Loucy (cell line): ENCODE measurements at regions not wholly inside any gene's neighbourhood (a gene's known extent, or its start where the extent isn't known, plus 50 kb on each side); places are given as distances from the start of the nearest gene placed in this dataset.

Experiments used
- H2AFZ ChIP-seq: fragments of 200-600 bp; sonication (generic); 2 replicates; pipeline ENCODE4 v1.6.0; 2016; ENCODE audit warnings: antibody characterized with exemption, mild to moderate bottlenecking, low read length, moderate library complexity
- H3F3A ChIP-seq: fragments of 200-600 bp; 2 replicates; pipeline ENCODE4 v1.6.0; 2016; ENCODE audit warnings: antibody characterized with exemption, low read depth, mild to moderate bottlenecking
- H3K27me3 ChIP-seq: fragments of 200-600 bp; sonication (generic); 2 replicates; pipeline ENCODE4 v1.6.1; 2014; ENCODE audit warnings: low read length, mild to moderate bottlenecking; ENCODE audit not compliant: insufficient read depth, poor library complexity, severe bottlenecking
- H3K36me3 ChIP-seq: fragments of 200-600 bp; sonication (generic); 2 replicates; pipeline ENCODE4 v1.6.1; 2016; ENCODE audit warnings: low read length; ENCODE audit not compliant: insufficient read depth
- H3K4me1 ChIP-seq: fragments of 200-600 bp; sonication (generic); 2 replicates; pipeline ENCODE4 v1.5.1; 2014; ENCODE audit warnings: low read length, mild to moderate bottlenecking; ENCODE audit not compliant: insufficient read depth, poor library complexity, severe bottlenecking
- H3K4me2 ChIP-seq: fragments of 200-600 bp; sonication (generic); 2 replicates; pipeline ENCODE4 v1.6.0; 2014; ENCODE audit warnings: antibody characterized with exemption, low read length, low read depth, mild to moderate bottlenecking; ENCODE audit not compliant: poor library complexity, severe bottlenecking
- H3K4me3 ChIP-seq: fragments of 200-600 bp; sonication (generic); 2 replicates; pipeline ENCODE4 v1.5.1; 2014; ENCODE audit warnings: low read length, mild to moderate bottlenecking, mixed read lengths; ENCODE audit not compliant: poor library complexity, severe bottlenecking
- H3K79me2 ChIP-seq: fragments of 200-600 bp; sonication (generic); 2 replicates; pipeline ENCODE4 v1.6.1; 2014; ENCODE audit warnings: low read length; ENCODE audit not compliant: insufficient read depth
- H3K9ac ChIP-seq: fragments of 200-600 bp; sonication (generic); 2 replicates; pipeline ENCODE4 v1.6.0; 2014; ENCODE audit warnings: mild to moderate bottlenecking, low read depth, low read length, moderate library complexity; ENCODE audit not compliant: poor library complexity, severe bottlenecking
- H3K9me2 ChIP-seq: fragments of 200-600 bp; sonication (generic); replicated peaks from 2 replicates; pipeline ENCODE4 v1.6.1; 2016; ENCODE audit warnings: low read depth, low read length, mixed read lengths
- H3K9me3 ChIP-seq: fragments of 200-600 bp; sonication (generic); 2 replicates; pipeline ENCODE4 v1.6.1; 2014; ENCODE audit warnings: mild to moderate bottlenecking, antibody characterized with exemption, low read length, low read depth; ENCODE audit not compliant: insufficient read depth
- H4K20me1 ChIP-seq: fragments of 200-600 bp; sonication (generic); 2 replicates; pipeline ENCODE4 v1.6.0; 2014; ENCODE audit warnings: antibody characterized with exemption, low read length, mild to moderate bottlenecking; ENCODE audit not compliant: insufficient read depth, poor library complexity, severe bottlenecking
- EZH2phosphoT487 ChIP-seq: fragments of 200-600 bp; IDR thresholded peaks from 2 replicates; pipeline ENCODE4 v1.6.1; 2018; ENCODE audit warnings: antibody characterized with exemption, mild to moderate bottlenecking, moderate library complexity, borderline replicate concordance
- TF ChIP-seq, protein P1 (sequence below): fragments of 200-600 bp; sonication (generic); conservative IDR thresholded peaks from 2 replicates; pipeline ENCODE4 v1.5.1; 2014; ENCODE audit warnings: mild to moderate bottlenecking, antibody characterized with exemption, low read length

GRCh38 chr4:163595580-163595979 is 101.1 kb downstream of the TMA16 start:
- Histone ChIP-seq H3F3A (no peaks in the 10 kb centered on the region), H3K79me2 (no peaks in the 10 kb centered on the region), H2AFZ (no peak overlapping the region), H3K4me2 (no peak overlapping the region), H3K36me3 (no peaks in the 10 kb centered on the region), H3K9ac (no peak overlapping the region), H3K4me1 (no peaks in the 10 kb centered on the region), H3K9me2 (no peaks in the 10 kb centered on the region), H3K27me3 (no peaks in the 10 kb centered on the region), H4K20me1 (no peaks in the 10 kb centered on the region), H3K4me3 (no peak overlapping the region), H3K9me3 (no peaks in the 10 kb centered on the region)
- TF ChIP-seq, protein P1, sequence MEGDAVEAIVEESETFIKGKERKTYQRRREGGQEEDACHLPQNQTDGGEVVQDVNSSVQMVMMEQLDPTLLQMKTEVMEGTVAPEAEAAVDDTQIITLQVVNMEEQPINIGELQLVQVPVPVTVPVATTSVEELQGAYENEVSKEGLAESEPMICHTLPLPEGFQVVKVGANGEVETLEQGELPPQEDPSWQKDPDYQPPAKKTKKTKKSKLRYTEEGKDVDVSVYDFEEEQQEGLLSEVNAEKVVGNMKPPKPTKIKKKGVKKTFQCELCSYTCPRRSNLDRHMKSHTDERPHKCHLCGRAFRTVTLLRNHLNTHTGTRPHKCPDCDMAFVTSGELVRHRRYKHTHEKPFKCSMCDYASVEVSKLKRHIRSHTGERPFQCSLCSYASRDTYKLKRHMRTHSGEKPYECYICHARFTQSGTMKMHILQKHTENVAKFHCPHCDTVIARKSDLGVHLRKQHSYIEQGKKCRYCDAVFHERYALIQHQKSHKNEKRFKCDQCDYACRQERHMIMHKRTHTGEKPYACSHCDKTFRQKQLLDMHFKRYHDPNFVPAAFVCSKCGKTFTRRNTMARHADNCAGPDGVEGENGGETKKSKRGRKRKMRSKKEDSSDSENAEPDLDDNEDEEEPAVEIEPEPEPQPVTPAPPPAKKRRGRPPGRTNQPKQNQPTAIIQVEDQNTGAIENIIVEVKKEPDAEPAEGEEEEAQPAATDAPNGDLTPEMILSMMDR, result no peak
- TF ChIP-seq EZH2phosphoT487, result no peak

DNA sequence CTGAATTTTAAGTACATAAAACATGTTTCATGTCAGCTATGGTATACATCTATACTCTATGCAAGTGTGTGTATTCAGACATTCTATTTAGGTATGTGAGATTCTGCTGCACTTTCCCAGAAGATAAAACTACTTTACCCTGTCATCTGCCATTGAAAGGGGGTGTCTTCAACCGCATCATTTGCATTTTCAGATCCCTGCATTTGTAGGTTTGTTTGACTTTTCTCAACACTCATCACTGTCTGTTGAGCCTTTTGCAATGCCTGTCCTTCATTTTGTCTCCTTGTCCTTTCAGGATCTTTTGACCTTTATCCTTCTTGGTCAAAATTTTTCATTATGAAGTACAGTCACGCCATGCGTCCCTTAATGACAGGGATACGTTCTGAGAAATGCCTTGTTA is 103.5 kb downstream of the TMA16 start:
- Histone ChIP-seq H3K27me3 (no peaks in the 10 kb centered on the region), H2AFZ (no peak overlapping the region), H3K9me3 (no peaks in the 10 kb centered on the region), H3K36me3 (no peaks in the 10 kb centered on the region), H3K9ac (no peak overlapping the region), H3K4me1 (no peaks in the 10 kb centered on the region), H3K9me2 (no peaks in the 10 kb centered on the region), H4K20me1 (no peaks in the 10 kb centered on the region), H3F3A (no peaks in the 10 kb centered on the region), H3K4me2 (no peak overlapping the region), H3K4me3 (no peak overlapping the region), H3K79me2 (no peaks in the 10 kb centered on the region)
- TF ChIP-seq, protein P1, result no peak

DNA sequence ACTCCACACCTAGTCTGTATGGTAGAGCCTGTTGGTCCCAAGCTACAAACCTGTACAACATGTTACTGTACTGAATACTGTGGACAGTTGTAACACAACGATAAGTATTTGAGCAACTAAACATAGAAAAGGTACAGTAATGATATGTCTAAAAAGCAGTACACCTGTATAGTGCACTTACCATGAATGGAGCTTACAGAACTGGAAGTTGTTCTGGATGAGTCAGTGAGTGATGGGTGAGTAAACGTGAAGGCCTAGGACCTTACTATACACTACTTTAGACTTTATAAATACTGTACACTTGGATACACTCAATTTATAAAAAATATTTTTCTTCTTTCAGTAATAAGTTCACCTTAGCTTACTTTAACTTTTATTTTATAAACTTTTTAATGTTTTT is 104.0 kb downstream of the TMA16 start:
- Histone ChIP-seq H3K4me1 (no peaks in the 10 kb centered on the region), H3F3A (no peaks in the 10 kb centered on the region), H3K27me3 (no peaks in the 10 kb centered on the region), H4K20me1 (no peaks in the 10 kb centered on the region), H3K4me2 (no peak overlapping the region), H3K9ac (no peak overlapping the region), H3K9me3 (no peaks in the 10 kb centered on the region), H2AFZ (no peak overlapping the region), H3K79me2 (no peaks in the 10 kb centered on the region), H3K36me3 (no peaks in the 10 kb centered on the region), H3K9me2 (no peaks in the 10 kb centered on the region), H3K4me3 (no peak overlapping the region)
- TF ChIP-seq EZH2phosphoT487, result no peak
- TF ChIP-seq, protein P1, result no peak
